Sigmoid colon (tissue), 6 donors: ENCODE measurements at regions not wholly inside any gene's neighbourhood (a gene's known extent, or its start where the extent isn't known, plus 50 kb on each side); places are given as distances from the start of the nearest gene placed in this dataset.

Source experiments
- DNase-seq: peaks from one replicate; pipeline ENCODE4 v3.0.0-alpha.2; 2019
- H3K27ac ChIP-seq, 4 donors: fragments of 200-600 bp; sonication (generic); one replicate each; pipeline ENCODE4 v1.5.1; 2016 to 2019; ENCODE audit warnings: mild to moderate bottlenecking in 1 of 4
- H3K27me3 ChIP-seq, 3 donors: fragments of 200-600 bp; sonication (generic); one replicate each; pipeline ENCODE4 v1.5.1; 2019; ENCODE audit warnings: mild to moderate bottlenecking in 1 of 3
- H3K36me3 ChIP-seq, 4 donors: fragments of 200-600 bp; sonication (generic); one replicate each; pipeline ENCODE4 v1.5.1; 2016 to 2019
- H3K4me1 ChIP-seq, 4 donors: fragments of 200-600 bp; sonication (generic); one replicate each; pipeline ENCODE4 v1.5.1; 2017 to 2019
- H3K4me3 ChIP-seq, 4 donors: fragments of 200-600 bp; sonication (generic); one replicate each; pipeline ENCODE4 v1.5.1; 2017 to 2019; ENCODE audit warnings: mild to moderate bottlenecking in 2 of 4, moderate library complexity in 1 of 4
- H3K9me3 ChIP-seq, 4 donors: fragments of 200-600 bp in 3 of 4; sonication (generic) in 3 of 4; one replicate each; pipeline versions ENCODE4 v1.5.1 to v1.6.1; 2013 to 2019
- EP300 ChIP-seq, 4 donors: sonication (generic); formaldehyde crosslinking; IDR thresholded peaks; one replicate each; pipeline ENCODE4 v1.6.1; 2017; ENCODE audit warnings: antibody characterized with exemption in 4 of 4
- POLR2A ChIP-seq, 2 donors: fragments of 450-650 bp; IDR thresholded peaks; one replicate each; pipeline ENCODE4 v1.6.1; 2016; ENCODE audit warnings: antibody characterized with exemption in 2 of 2, mild to moderate bottlenecking in 2 of 2, moderate library complexity in 2 of 2
- POLR2AphosphoS5 ChIP-seq, 4 donors: sonication (generic); formaldehyde crosslinking; IDR thresholded peaks; one replicate each; pipeline ENCODE4 v1.6.1; 2017; ENCODE audit warnings: antibody characterized with exemption in 4 of 4
- WGBS, 2 donors: extraction: QIAGEN DNeasy Blood & Tissue Kit; methylation state at CpG; one replicate each; pipeline ENCODE4 v1.1.7; 2013; 5-methylcytosine and 5-hydroxymethylcytosine counted together
- intact Hi-C: fragments of 100-400 bp; cut with DNase I; formaldehyde crosslinking; loops from one replicate; pipeline ENCODE4 v1.15.1; 2023
- TF ChIP-seq, protein P1 (sequence below), 4 experiments: fragments of 450-650 bp in 3 of 4; fragments of 200-600 bp in 1 of 4; IDR thresholded peaks; one replicate each; pipeline ENCODE4 v1.5.1; 2016 to 2019; ENCODE audit warnings: antibody characterized with exemption in 4 of 4, mild to moderate bottlenecking in 3 of 4, moderate library complexity in 2 of 4
- donor health status: healthy with polysubstance abuse.
- donor health status: healthy.

DNA sequence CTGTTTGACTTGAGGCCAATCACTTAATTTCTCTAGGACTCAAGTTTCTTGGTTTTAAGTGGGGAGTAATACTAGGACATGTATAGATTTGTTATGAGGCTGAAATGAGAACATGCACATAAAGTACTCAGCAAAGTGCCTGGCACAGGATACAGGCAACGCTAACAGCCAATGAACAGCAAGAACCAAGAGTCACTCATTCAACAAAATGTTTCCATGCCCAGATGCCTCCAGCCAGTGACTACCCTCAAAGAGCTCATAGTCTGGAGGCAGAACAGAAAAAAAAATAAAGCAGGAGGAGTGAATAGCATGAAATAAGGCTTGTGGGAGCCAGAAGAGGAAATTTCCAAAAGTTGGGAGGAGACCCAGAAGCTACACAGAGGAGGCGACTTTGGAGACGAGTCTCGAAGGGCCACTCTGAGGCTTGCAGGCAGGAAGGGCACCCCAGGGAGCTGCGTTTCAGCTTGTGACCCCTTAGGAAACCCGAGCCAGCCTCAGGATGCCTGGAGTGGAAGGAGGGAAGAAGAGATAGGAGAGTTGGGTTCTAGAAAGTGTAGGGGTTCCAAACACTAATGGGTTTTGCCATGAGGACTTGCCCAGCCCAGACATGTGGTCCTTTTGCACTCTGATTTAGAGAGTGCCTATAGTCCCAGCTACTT, 70.0 kb downstream of the CXCL12 start:
- TF ChIP-seq, protein P1, sequence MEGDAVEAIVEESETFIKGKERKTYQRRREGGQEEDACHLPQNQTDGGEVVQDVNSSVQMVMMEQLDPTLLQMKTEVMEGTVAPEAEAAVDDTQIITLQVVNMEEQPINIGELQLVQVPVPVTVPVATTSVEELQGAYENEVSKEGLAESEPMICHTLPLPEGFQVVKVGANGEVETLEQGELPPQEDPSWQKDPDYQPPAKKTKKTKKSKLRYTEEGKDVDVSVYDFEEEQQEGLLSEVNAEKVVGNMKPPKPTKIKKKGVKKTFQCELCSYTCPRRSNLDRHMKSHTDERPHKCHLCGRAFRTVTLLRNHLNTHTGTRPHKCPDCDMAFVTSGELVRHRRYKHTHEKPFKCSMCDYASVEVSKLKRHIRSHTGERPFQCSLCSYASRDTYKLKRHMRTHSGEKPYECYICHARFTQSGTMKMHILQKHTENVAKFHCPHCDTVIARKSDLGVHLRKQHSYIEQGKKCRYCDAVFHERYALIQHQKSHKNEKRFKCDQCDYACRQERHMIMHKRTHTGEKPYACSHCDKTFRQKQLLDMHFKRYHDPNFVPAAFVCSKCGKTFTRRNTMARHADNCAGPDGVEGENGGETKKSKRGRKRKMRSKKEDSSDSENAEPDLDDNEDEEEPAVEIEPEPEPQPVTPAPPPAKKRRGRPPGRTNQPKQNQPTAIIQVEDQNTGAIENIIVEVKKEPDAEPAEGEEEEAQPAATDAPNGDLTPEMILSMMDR (IDR thresholded peaks at IDR 0.05): no peak
- TF ChIP-seq POLR2AphosphoS5 (IDR thresholded peaks at IDR 0.05) (no peak), EP300 (IDR thresholded peaks at IDR 0.05) (no peak), POLR2A (IDR thresholded peaks at IDR 0.05) (no peak)
- Histone ChIP-seq H3K27ac (no peak overlapping the region), H3K4me1 (peaks cover 0 to 13% (median 10%) of the 10 kb centered on the region in 4 donors), H3K9me3 (no peaks in the 10 kb centered on the region), H3K27me3 (peaks cover 0 to 3% (median 0%) of the 10 kb centered on the region in 3 donors), H3K4me3 (no peak overlapping the region), H3K36me3 (no peaks in the 10 kb centered on the region)
- intact Hi-C loops: loop anchor here (5.0 to 10.0 kb wide), 2 partner anchors 250 to 643 kb away; no protein-coding TSS in a partner anchor
- 88 to 94% methylated on average over 6 of the region's 6 CpGs for WGBS, 2 donors
- no peak for DNase-seq

DNA sequence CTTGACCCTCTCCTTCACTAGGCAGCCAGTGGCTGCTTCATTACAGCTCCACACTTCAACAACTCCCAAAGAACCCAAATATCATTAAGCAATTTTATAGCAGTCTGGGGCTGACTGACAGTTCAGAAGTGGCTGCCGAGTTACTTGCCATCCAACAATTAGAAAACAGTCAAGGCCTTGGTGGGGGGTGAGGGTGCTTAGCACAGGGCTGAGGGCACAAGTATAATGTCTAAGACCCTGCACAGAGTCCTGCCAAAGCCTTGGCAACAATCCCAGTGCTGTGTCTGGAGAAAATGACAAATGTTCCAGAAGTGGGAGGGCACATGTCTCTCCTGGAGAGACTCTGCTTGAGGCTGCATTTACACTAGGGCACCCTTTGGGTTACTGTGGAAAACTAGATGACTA, 71.1 kb downstream of the CXCL12 start:
- TF ChIP-seq, protein P1 (IDR thresholded peaks at IDR 0.05): no peak
- TF ChIP-seq POLR2A (IDR thresholded peaks at IDR 0.05) (no peak), POLR2AphosphoS5 (IDR thresholded peaks at IDR 0.05) (no peak), EP300 (IDR thresholded peaks at IDR 0.05) (no peak)
- intact Hi-C loops: loop anchor here (5.0 to 10.0 kb wide), 2 partner anchors 249 to 641 kb away; no protein-coding TSS in a partner anchor
- DNase-seq: no peak
- H3K36me3 ChIP-seq: no peaks in the 10 kb centered on the region
- WGBS, 2 donors: 64 to 80% methylated on average over 1 of the region's 1 CpG
- H3K27ac ChIP-seq: no peak overlapping the region
- peaks cover 0 to 3% (median 0%) of the 10 kb centered on the region in 3 donors for H3K27me3 ChIP-seq
- peaks cover 0 to 25% (median 10%) of the 10 kb centered on the region in 4 donors for H3K4me1 ChIP-seq
- no peak overlapping the region for H3K4me3 ChIP-seq
- no peaks in the 10 kb centered on the region for H3K9me3 ChIP-seq

DNA sequence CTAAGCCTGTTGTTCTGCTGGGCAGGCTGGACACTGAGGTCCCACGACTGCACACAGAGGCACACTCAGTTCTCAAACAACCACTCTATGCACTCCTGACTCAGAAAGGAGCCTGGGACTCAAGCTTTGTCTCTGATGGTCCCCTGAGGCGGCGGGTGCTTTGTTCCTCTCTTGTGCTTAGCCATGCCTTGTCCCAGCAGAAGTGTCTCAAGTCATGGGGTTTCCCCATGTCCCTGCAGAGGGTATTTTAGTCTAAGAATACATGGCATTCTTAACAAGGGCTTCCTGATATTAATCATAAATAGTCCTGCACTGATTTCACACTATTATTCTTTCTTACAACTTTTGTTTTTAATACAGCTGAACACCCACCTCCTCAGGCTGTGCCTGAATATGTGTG, 72.5 kb downstream of the CXCL12 start:
- Histone ChIP-seq H3K27ac (no peak overlapping the region), H3K36me3 (no peaks in the 10 kb centered on the region), H3K9me3 (no peaks in the 10 kb centered on the region), H3K4me3 (no peak overlapping the region), H3K4me1 (peaks cover 0 to 26% (median 10%) of the 10 kb centered on the region in 4 donors), H3K27me3 (peaks cover 0 to 3% (median 0%) of the 10 kb centered on the region in 3 donors)
- TF ChIP-seq EP300 (IDR thresholded peaks at IDR 0.05) (no peak), POLR2AphosphoS5 (IDR thresholded peaks at IDR 0.05) (no peak)
- intact Hi-C loops: loop anchor here (5.0 to 10.0 kb wide), 2 partner anchors 248 to 640 kb away; no protein-coding TSS in a partner anchor
- no peak for DNase-seq
- 78 to 81% methylated on average over 3 of the region's 3 CpGs for WGBS, 2 donors

DNA sequence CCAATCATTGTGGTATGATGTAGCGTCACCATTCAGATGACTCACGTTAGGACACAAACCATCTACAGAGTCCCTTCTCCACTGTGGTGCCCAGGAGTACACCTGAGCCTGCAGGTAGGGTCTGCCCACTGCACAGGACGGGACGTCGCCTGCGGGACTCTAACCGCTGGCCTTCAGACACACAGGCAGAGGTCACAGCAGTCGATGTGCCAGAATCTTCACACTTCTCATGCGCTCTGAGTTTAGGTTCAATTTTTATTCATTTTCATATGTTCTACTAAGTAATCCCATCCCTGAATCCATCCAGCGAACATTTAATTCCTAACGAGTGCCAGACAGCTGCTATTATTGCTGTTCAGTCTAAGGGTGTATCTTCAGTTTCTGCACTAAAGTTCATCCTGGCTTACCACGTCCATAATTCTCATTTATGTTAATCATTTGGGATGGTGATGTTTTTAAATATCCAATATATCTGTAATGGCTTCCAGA, 73.3 kb downstream of the CXCL12 start:
- intact Hi-C loops: loop anchor here (1.0 to 10.0 kb wide), 4 partner anchors 75 to 639 kb away; no protein-coding TSS in a partner anchor
- Histone ChIP-seq H3K36me3 (no peaks in the 10 kb centered on the region), H3K9me3 (no peaks in the 10 kb centered on the region), H3K4me3 (no peak overlapping the region), H3K27me3 (no peaks in the 10 kb centered on the region), H3K4me1 (peaks cover 0 to 26% (median 10%) of the 10 kb centered on the region in 4 donors), H3K27ac (no peak overlapping the region)
- no peak for DNase-seq
- 79 to 81% methylated on average over 12 of the region's 12 CpGs for WGBS, 2 donors
- TF ChIP-seq POLR2A (IDR thresholded peaks at IDR 0.05) (no peak), POLR2AphosphoS5 (IDR thresholded peaks at IDR 0.05) (no peak), EP300 (IDR thresholded peaks at IDR 0.05) (no peak)
- TF ChIP-seq, protein P1 (IDR thresholded peaks at IDR 0.05): no peak

DNA sequence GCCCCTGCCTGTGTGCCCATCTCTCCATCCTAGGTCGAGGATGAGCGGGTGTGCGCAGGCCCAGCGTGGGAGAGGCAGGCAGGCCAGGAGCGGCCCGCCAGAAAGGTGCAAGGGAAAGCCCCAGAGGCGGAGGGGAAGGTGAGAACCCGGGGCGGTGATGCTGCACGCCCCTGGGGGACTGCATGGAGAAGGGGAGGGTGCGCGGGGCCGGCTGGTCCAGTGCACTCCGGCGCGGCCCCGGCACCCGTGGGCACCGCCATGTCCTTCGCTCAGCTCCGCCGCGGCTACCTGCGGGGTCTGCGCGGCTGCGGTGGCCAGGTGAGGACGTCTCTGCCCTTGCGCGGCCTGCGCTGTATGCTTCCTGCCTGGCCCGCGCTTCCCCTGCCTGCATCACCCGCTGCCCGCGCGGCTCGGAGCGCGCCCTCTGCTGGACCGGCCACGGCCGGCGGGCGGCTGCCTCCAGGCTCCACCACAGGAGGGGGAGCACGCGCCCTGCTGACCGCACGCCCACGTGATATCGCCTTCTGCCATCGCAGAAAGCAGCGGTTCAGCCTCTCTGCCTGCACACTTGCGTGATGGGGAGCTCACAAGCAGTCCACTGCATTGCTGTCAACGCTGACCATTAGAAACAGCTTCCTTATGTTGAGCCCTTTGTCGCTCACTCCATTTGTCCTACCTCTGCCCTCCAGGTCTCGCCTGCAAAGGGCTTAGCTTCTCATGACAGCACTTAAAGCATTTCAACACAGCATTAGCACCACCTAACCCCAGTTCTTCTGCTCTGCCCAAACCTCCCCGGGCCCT, 73.9 kb downstream of the CXCL12 start:
- H3K4me1 ChIP-seq: peaks cover 0 to 26% (median 10%) of the 10 kb centered on the region in 4 donors
- H3K27ac ChIP-seq: peak overlapping the region in 2 of 4 donors; percentile 15 to 50
- TF ChIP-seq, protein P1 (IDR thresholded peaks at IDR 0.05): peak; percentile 72 to 90 (median 86)
- TF ChIP-seq POLR2AphosphoS5 (IDR thresholded peaks at IDR 0.05) (peak in 2 of 4 donors; percentile 39 to 53), EP300 (IDR thresholded peaks at IDR 0.05) (no peak), POLR2A (IDR thresholded peaks at IDR 0.05) (no peak)
- no peaks in the 10 kb centered on the region for H3K9me3 ChIP-seq
- no peaks in the 10 kb centered on the region for H3K36me3 ChIP-seq
- intact Hi-C loops: loop anchor here (1.0 to 10.0 kb wide), 4 partner anchors 76 to 639 kb away; no protein-coding TSS in a partner anchor
- 12% methylated on average over 58 of the region's 58 CpGs for WGBS, 2 donors
- no peaks in the 10 kb centered on the region for H3K27me3 ChIP-seq
- H3K4me3 ChIP-seq: peak overlapping the region in 3 of 4 donors; percentile 26 to 39 (median 36)
- DNase-seq: peak; percentile 94
